NCI-H1694 treated with DMSO at 0.1 percent for 48 hours (cell line): ENCODE measurements at regions not wholly inside any gene's neighbourhood (a gene's known extent, or its start where the extent isn't known, plus 50 kb on each side); places are given as distances from the start of the nearest gene placed in this dataset.

ENCODE experiments used
- DNase-seq: peaks from one replicate; lab custom pipeline; 2025; lab: John Stamatoyannopoulos, UW

DNA sequence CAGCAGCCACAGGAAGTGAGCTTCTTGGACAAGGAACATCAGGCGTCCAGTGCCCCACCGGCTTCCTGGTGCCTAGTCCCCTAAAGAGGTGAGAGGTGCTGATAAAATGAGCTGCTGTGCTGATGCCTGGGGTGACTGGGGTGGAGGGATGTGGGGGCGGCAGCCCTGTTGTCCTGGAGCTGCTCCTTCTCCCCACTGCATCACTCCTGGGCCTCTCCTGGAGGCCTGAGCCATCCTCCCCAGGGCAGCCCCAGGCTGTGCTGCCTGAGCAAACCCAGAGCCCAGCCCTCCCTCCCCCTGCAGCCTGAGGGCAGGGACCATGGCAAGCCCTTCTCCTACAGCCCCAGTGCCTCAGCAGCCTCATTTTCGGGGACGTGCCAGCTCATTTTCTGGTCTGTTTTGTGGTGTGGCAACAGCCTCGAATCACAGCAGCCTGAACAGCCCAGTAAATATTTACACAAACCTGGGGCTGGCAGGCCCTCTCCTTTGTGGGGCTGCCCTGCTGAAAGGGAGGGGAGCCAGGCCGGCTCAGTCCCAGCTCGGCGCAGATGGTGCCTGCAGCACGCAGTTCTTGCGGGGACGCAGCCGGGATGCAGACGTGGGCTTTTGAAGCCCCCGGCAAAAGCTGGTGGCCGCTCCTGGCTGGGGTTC, 259.9 kb downstream of the DLL1 start:
- DNase-seq, result no peak

DNA sequence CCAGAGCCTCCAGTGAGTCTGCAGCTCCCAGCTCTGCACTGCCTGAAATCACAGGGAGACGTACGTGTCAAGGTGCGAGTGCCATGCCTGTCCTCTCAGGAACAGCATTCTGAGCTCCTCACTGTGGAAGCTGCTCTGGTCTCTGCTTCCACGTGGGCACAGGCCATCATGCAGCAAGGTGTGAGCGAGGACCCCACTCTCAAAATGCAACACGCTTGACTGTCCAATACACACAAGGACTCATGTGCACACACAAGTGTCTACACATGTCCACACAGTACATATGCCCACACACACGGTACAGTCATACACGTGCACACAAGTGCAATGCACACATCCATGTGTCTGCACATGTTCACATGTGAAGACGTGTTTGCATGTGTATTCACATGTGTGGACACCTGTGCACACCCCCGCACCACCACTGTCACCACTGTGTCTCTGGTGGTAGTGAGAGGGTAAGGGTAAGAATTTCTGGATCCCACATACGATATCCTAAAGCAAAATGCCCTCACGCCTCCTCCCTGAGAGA, 260.5 kb downstream of the DLL1 start:
- DNase-seq, result no peak

DNA sequence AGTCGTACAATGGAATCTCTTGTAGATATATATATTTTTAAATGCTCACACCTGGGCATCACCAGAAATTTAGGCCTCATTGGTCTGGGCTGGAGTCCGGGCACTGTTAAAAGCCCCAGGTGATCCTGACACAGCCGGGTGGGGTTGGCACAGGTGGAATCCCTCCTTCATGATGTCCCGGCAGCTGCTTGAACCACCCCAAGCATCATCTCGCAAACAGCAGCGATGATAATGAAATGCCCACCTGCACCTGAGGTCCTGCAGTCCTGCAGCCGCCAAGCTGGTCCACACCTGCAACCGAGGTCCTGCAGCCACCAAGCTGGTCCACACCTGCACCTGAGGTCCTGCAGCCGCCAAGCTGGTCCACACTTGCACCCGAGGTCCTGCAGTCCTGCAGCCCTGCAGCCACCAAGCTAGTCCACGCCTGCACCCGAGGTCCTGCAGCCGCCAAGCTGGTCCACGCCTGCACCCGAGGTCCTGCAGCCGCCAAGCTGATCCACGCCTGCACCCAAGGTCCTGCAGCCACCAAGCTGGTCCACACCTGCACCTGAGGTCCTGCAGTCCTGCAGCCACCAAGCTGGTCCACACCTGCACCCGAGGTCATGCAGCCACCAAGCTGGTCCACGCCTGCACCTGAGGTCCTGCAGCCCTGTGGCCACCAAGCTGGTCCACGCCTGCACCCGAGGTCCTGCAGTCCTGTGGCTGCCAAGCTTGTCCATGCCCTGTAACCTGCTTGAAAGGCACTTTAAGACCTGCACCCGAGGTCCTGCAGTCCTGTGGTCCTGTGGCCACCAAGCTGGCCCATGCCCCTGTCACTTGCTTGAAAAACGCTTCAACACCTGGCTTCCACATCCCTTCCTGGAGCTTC, 261.2 kb downstream of the DLL1 start:
- DNase-seq, result no peak

DNA sequence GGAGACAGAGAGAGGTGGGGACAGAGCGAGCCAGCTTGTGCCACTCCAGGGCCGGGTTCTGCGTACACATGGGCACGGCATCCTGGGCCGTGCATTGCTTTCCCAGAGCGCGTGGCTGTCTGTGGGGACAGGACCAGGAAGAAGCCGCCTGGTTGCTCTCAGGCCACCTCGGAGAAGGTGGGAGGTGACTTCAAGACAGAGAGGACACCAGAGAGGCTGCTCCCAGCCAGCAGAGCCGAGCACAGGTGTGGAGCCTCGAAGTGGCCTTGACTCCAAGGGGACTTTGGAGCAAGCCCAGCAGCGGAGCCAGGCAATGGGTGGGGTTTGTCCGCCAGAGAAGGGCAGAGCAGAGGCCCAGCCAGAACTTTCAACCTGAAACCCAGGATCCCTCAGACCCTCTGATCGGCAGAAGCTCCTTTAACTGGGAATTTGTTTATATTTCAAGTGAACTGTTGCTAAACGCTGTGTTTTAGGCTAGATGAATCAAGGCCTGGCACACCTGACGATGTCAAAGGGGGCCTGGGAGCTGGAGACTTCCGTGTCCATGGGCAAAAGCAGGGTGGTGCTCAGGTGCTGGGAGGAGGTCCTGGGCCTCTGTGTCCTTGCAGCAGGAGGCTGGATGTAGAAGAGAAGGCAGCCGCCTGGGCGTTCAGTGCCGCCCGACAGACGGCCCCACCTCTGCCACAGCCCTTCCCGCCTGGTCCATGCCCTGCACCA, 262.1 kb downstream of the DLL1 start:
- DNase-seq, result no peak

- no peak for DNase-seq
These were observed 263.2 kb downstream of the DLL1 start for GRCh38 chr6:170027647-170028043.

DNA sequence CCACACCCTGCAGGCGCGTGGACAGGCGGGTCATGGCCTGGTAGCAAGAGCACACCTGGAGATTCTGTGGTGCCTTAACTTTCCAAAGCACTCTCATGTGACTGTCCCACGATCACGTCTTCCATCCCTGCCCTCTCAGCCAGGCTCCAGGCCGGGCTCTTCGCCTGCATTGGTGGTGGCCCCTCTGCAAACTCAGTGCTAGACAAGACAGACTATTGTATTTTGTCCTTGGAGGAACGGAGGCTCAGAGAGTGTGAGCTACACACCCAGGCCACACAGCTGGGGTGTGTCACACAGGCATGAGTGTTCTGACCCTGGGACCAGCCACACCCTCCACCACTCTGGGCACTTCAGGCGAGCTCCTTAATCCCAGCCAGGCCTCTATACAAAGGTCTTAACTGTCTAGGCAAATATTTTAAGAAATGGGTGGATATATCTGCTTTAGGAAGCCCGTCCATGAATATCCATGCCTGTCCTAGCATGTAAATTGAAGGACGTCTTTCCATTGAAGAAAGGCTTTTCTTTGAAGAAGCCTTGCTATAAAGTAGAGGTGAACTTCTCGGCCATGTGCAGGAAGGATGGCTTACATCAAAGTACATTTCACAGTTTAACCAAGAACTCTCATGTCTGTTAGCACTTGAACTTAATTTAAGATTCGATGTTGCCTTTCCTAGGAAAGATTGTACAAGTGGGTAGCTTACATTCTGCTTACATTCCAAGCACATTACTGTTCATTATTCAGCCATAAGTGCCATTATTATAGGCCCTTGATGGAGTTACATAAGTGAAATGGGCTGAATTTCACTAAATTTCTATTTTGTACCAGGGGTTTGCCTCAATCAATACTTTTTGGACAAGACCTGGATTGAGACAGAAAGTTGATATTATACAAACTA, 263.9 kb downstream of the DLL1 start:
- no peak for DNase-seq

GRCh38 chr6:170025935-170026750, 264.7 kb downstream of the DLL1 start:
- no peak for DNase-seq

DNA sequence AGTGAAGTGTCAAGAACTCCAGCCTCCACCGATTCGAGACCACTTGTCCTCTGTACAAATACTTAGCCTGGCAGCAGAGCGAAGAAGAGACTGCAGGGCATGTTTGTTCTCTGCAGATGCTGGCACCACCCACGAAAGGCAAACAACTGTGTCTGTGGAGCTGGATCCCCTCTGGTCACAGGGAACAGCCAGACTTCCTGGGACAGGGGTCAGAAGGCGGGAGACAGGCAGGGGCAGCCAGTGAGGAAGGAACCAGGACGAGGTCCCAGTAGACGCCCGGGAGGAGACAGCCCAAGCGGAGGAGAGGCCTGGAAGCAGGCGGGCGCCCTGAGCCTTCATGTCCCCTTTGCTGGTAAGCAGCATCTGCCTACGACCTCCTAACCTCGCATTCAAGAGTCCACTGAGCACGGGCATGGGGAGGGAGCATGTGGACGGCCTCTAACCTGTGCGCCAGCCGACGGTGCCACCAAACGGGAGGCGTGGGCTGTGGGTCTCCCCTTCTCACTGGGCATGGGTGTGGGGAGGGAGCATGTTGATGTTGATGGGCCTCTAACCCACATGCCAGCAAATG, 265.5 kb downstream of the DLL1 start:
- no peak for DNase-seq

GRCh38 chr6:170024940-170025339, 265.9 kb downstream of the DLL1 start:
- DNase-seq, result peak; percentile 18

- no peak for DNase-seq
These were observed 267.0 kb downstream of the DLL1 start for GRCh38 chr6:170023620-170024521.

- DNase-seq, result no peak
These were observed 267.9 kb downstream of the DLL1 start for GRCh38 chr6:170022827-170023619.

GRCh38 chr6:170022291-170022722, 268.6 kb downstream of the DLL1 start:
- DNase-seq, result no peak

DNA sequence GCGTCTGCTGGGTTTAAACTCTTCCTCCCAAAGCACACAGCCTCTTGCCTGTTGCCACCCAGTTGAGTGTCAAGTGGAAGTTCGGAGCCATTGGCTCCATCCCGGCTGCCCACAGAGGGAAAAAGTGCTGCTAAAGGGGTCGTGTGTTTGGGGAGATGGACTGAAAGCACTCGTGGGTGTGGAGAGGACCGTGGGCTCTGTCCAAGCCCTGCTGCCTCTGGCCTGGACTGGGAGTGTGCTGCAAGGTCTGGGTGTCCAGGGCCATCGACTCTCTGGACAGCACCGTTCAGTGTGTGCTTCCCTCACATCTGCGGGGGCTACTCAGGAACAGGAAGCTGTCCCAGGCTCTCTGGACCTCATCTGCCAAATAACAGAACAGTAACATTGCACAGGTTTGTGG, 269.3 kb downstream of the DLL1 start:
- DNase-seq, result no peak

GRCh38 chr6:170019818-170020583, 268.6 kb downstream of the ERMARD start:
- no peak for DNase-seq

GRCh38 chr6:170018936-170019817, 267.8 kb downstream of the ERMARD start:
- no peak for DNase-seq

GRCh38 chr6:170018422-170018935, 267.1 kb downstream of the ERMARD start:
- DNase-seq, result no peak
